ENCODE measurements at regions not wholly inside any gene's neighbourhood (a gene's known extent, or its start where the extent isn't known, plus 50 kb on each side); places are given as distances from the start of the nearest gene placed in this dataset.

DNA sequence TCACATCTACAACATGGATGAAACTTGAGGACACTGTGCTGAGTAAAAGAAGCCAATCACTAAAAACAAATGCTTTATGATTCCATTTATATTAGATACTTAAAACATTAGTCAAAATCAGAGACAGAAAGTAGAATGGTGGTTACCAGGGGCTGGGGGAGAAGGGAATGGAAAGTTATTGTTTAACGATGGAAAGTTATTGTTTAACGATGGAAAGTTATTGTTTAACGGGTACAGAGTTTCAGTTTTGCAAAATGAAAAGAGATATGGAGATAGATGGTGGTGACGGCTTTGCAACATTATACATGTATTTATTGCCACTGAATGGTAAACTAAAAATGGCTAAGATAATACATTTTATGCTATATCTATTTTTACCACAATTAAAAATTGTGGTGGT is 160.6 kb downstream of the TUBA3C start:
- TF ChIP-seq, protein P1, sequence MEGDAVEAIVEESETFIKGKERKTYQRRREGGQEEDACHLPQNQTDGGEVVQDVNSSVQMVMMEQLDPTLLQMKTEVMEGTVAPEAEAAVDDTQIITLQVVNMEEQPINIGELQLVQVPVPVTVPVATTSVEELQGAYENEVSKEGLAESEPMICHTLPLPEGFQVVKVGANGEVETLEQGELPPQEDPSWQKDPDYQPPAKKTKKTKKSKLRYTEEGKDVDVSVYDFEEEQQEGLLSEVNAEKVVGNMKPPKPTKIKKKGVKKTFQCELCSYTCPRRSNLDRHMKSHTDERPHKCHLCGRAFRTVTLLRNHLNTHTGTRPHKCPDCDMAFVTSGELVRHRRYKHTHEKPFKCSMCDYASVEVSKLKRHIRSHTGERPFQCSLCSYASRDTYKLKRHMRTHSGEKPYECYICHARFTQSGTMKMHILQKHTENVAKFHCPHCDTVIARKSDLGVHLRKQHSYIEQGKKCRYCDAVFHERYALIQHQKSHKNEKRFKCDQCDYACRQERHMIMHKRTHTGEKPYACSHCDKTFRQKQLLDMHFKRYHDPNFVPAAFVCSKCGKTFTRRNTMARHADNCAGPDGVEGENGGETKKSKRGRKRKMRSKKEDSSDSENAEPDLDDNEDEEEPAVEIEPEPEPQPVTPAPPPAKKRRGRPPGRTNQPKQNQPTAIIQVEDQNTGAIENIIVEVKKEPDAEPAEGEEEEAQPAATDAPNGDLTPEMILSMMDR (IDR thresholded peaks at IDR 0.05) = no peak
- ATAC-seq = no peak
- DNase-seq = no peak
- no peaks in the 10 kb centered on the region for H3K4me1 ChIP-seq
- H3K27me3 ChIP-seq = no peaks in the 10 kb centered on the region
- no peak overlapping the region for H3K4me3 ChIP-seq
- no peak overlapping the region for H3K27ac ChIP-seq
- peaks cover 0 to 3% of the 10 kb centered on the region in 2 donors for H3K9me3 ChIP-seq
- intact Hi-C loops (cut with DNase I) = no loop called here
- no peaks in the 10 kb centered on the region for H3K36me3 ChIP-seq

DNA sequence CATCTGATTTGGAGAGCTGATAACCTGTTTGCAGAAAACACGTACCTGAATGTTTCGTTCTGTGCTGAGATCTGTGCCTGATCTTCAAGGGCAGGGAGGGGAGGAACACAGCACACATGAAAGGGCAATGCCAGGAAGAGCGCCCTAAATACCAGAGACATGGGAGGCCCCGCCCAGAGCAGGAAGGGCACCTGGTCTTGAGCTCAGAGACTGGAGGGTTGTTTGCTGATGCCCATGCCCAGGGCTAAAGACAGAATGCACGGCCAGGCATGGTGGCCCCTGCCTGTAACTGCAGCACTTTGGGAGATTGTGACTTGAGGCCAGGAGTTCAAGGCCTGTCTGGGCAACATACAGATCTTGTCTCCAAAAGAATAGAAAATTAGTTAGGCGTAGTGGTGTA is 183.2 kb downstream of the TUBA3C start:
- H3K9me3 ChIP-seq = peaks cover 0 to 42% of the 10 kb centered on the region in 2 donors
- H3K27ac ChIP-seq = no peak overlapping the region
- DNase-seq (no peak), ATAC-seq (no peak)
- H3K36me3 ChIP-seq = no peaks in the 10 kb centered on the region
- intact Hi-C loops (cut with DNase I) = no loop called here
- TF ChIP-seq, protein P1 (IDR thresholded peaks at IDR 0.05) = no peak
- no peaks in the 10 kb centered on the region for H3K27me3 ChIP-seq
- no peaks in the 10 kb centered on the region for H3K4me1 ChIP-seq
- no peak overlapping the region for H3K4me3 ChIP-seq

DNA sequence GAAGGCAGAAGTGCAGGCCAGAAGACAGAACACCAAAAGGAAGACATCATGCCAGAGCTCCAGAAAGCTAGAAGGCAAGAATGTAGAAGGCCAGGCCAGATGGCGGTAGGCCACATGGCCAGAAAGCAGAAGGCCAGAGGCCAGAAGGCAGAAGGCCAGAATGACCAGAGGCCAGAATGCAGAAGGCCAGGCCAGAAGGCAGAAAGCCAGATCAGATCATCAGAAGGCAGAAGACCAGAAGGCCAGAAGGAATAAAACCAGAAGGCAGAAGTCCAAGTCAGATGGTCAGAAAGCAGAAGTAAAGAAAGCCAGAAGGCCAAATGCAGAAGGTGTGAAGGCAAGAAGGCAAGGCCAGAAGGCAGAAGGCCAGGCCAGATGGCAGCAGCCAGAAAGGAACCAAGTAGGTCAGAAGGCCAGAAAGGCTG is 185.0 kb downstream of the TUBA3C start:
- Histone ChIP-seq H3K4me3 (no peak overlapping the region), H3K9me3 (peaks cover 0 to 49% of the 10 kb centered on the region in 2 donors), H3K4me1 (no peaks in the 10 kb centered on the region), H3K36me3 (no peaks in the 10 kb centered on the region), H3K27me3 (no peaks in the 10 kb centered on the region), H3K27ac (no peak overlapping the region)
- DNase-seq (no peak), ATAC-seq (no peak)
- intact Hi-C loops (cut with DNase I) = no loop called here
- TF ChIP-seq, protein P1 (IDR thresholded peaks at IDR 0.05) = no peak

DNA sequence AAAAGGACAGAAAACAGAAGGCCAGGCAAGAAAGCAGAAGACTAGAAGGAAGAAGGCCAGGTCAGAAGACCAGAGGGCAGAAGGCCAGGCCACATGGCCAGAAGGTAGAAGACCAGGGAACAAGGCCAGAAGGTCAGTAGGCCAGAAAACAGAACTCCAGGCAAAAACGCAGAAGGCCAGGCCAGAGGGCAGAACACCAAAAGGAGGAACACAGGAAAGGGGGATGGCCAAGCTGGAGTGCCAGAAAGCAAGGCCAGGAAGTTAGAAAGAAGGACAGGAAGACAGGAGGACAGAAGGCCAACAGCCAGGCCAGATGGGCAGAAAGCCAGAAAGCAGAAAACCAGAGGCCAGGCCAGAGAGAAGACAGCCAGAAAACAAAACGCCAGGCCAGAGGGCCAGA is 185.4 kb downstream of the TUBA3C start:
- ATAC-seq = no peak

DNA sequence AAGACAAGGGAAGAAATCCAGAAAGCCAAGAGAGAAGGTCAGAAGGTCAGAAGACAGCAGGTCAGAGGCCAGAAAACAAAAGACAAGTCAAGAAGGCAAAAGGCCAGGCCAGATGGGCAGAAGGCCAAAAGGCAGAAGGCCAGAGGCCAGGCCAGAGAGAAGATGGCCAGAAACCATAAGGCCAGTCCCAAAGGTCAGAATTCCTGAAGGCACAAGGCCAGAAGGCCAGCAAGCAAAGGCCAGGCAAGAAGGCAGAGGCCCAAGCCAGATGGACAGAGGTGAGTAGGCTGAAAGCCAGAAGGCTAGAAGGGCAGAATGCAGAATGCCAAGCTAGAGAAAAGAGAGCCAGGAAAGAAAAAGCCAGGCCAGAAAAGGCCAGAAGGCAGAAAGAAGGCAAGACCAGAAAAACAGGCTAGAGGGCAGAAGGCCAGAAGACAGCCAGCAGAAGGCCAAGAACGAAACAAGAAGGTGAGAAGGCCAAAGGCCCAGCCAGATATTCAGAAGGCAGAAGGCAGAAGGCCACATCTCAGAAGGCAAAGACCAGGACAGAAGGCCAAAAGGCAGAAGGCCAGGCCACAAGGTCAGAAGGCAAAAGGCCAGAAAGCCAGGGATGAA is 186.3 kb downstream of the TUBA3C start:
- H3K4me3 ChIP-seq = no peak overlapping the region
- H3K27ac ChIP-seq = no peak overlapping the region
- DNase-seq = no peak
- H3K36me3 ChIP-seq = no peaks in the 10 kb centered on the region
- no peaks in the 10 kb centered on the region for H3K27me3 ChIP-seq
- intact Hi-C loops (cut with DNase I) = no loop called here
- TF ChIP-seq, protein P1 (IDR thresholded peaks at IDR 0.05) = no peak
- peaks cover 0 to 51% of the 10 kb centered on the region in 2 donors for H3K9me3 ChIP-seq
- no peak for ATAC-seq
- no peaks in the 10 kb centered on the region for H3K4me1 ChIP-seq

More for the DNA sequence above, 185.4 kb downstream of the TUBA3C start:
- Histone ChIP-seq H3K27ac (no peak overlapping the region), H3K27me3 (no peaks in the 10 kb centered on the region), H3K4me3 (no peak overlapping the region), H3K36me3 (no peaks in the 10 kb centered on the region), H3K4me1 (no peaks in the 10 kb centered on the region), H3K9me3 (peaks cover 0 to 51% of the 10 kb centered on the region in 2 donors)
- no peak for DNase-seq
- TF ChIP-seq, protein P1 (IDR thresholded peaks at IDR 0.05) = no peak
- intact Hi-C loops (cut with DNase I) = no loop called here

All from left lung (tissue), 4 donors.